ENCODE measurements at regions not wholly inside any gene's neighbourhood (a gene's known extent, or its start where the extent isn't known, plus 50 kb on each side); places are given as distances from the start of the nearest gene placed in this dataset.
"Not testable (repeated sequence)": the region's sequence is repeated elsewhere in the genome, so short reads cannot be mapped to it uniquely, and the experiment has no call there.

DNA sequence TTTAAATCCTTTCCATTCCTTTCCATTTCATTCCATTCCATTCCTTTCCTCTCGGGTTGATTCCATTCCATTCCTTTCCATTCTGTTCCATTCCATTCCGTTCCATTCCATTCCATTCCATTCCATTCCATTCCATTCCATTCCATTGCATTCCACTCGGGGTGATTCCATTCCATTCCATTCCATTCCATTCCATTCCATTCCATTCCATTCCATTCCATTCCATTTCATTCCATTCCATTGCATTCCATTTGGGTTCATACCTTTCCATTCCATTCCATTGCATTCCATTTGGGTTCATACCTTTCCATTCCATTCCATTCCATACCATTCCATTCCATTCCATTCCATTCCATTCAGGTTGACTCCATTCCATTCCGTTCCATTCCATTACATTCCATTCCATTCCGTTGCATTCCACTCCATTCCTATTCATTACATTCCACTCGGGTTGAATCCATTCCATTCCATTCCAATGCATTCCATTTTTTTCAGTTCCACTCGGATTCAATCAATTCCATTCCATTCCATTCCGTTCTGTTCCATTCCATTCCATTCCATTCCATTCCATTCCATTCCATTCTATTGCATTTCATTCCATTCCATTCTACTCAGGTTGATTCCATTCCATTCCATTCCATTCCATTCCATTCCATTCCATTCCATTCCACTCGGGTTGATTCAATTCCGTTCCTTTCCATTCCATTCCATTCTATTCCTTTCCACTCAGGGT is 164.4 kb downstream of the CWH43 start:
- DNase-seq (ENCODE audit: low spot score); intact Hi-C loops (cut with DNase I): not testable (repeated sequence)

DNA sequence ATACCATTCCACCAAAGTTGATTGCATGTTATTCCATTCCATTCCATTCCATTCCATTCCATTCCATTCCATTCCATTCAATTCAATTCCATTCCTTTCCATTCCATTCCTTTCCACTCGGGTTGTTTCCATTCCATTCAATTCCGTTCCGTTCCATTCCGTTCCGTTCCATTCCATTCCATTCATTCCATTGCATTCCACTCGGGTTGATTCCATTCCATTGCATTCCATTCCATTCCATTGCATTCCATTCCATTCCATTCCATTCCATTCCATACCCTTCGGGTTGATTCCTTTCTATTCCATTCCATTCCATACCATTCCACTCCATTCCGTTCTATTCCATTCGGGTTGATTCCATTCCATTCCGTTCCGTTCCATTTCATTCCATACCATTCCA is 166.9 kb downstream of the CWH43 start:
- intact Hi-C loops (cut with DNase I); DNase-seq (ENCODE audit: low spot score): not testable (repeated sequence)

DNA sequence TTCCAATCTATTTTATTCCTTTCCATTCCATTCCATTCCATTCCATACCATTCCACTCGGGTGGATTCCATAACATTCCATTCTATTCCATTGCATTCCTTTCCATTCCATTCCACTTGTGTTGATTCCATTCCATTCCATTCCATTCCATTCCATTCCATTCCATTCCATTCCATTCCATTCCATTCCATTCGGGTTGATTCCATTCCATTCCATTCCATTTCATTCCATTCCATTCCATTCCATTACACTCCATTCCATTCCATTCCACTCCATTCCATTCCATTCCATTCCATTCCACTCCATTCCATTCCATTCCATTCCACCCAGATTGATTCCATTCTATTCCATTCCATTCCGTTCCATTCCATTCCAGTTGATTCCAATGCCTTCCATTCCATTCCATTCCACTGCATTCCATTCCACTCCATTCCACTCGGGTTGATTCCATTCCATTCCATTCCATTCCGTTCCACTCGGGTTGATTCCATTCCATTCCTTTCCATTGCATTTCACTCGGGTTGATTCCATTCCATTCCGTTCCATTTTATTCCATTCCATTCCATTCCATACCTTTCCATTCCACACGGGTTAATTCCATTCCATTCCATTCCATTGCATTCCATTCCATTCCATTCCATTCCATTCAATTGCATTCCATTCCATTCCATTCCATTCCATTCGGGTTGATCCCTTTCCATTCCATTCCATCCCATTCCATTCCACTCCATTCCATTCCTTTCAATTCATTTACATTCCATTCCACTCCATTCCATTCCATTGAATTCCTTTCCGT is 168.4 kb downstream of the CWH43 start:
- intact Hi-C loops (cut with DNase I); DNase-seq (ENCODE audit: low spot score): not testable (repeated sequence)

DNA sequence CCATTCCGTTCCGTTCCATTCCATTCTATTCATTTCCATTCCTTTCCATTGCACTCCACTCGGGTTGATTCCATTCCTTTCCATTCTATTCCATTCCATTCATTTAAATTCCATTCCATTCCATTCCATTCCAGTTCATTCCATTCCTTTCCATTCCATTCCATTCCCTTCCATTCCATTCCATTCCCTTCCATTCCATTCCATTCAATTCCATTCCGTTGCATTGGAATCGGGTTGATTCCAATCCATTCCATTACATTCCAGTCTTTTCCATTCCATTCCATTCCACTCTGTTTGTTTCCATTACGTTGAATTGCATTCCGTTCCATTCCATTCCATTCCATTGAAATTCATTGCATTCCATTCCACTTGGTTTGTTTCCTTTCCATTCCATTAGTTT is 169.2 kb downstream of the CWH43 start:
- DNase-seq (ENCODE audit: low spot score); intact Hi-C loops (cut with DNase I): not testable (repeated sequence)

DNA sequence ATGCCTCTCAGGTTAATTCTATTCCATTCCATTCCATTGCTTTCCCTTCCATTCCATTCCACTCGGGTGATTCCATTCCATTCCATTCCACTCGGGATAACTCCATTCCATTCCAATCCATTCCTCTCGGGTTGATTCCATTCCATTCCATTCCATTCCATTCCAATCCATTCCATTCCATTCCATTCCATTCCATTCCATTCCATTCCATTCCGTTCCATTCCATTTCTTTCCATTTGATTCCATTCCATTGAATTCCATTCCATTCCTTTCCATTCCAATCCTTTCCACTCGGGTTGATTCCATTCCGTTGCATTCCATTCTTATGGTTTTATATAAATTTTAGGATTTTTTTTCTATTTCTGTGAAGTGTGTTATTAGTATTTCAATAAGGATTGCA is 170.2 kb downstream of the CWH43 start:
- intact Hi-C loops (cut with DNase I); DNase-seq (ENCODE audit: low spot score): not testable (repeated sequence)

DNA sequence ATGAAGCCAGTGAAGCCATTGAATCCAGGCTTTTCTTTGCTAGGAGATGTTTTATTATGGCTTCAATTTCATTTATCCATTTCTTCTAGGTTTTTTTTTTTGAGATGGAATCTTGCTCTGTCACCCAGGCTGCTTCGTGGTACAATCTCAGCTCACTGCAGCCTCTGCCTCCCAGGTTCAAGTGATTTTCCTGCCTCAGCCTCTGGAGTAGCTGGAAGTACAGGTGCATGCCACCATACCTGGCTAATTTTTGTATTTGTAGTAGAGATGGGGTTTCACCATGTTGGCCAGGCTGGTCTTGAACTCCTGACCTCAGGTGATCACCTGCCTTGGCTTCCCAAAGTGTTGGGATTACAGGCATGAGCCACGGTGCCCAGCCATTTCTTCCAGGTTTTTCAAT is 171.6 kb downstream of the CWH43 start:
- intact Hi-C loops (cut with DNase I); DNase-seq (ENCODE audit: low spot score): not testable (repeated sequence)

- intact Hi-C loops (cut with DNase I); DNase-seq (ENCODE audit: low spot score): not testable (repeated sequence)
Observed at GRCh38 chr4:49161111-49161541, 175.1 kb downstream of the CWH43 start.

- DNase-seq (ENCODE audit: low spot score); intact Hi-C loops (cut with DNase I): not testable (repeated sequence)
Observed at GRCh38 chr4:49164916-49165315, 178.8 kb downstream of the CWH43 start.

GRCh38 chr4:49177847-49178246 is 191.8 kb downstream of the CWH43 start:
- DNase-seq (ENCODE audit: low spot score); intact Hi-C loops (cut with DNase I): not testable (repeated sequence)

- intact Hi-C loops (cut with DNase I); DNase-seq (ENCODE audit: low spot score): not testable (repeated sequence)
Observed at GRCh38 chr4:49181088-49181487, 195.0 kb downstream of the CWH43 start.

- DNase-seq (ENCODE audit: low spot score); intact Hi-C loops (cut with DNase I): not testable (repeated sequence)
Observed at GRCh38 chr4:49211396-49212194, 225.5 kb downstream of the CWH43 start.

DNA sequence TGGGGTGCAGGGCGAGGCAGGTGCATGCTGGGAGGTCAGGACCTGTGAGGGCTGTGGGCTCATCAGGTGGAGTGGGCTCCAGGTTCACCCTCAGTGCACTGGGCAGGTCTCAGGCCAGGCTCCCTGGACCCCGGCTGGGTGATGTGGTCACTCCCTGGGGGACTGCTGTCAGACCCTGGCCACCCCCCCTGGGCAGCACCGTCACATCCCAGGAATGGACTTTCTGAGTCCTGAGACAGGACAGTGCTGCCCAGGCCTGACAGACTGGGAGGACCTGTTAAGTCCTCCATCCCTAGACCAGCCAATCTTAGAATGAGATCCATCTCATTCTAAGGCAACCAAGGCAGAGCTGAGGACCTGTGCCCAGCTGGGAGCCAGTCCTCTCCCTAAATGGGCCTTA is 227.2 kb downstream of the CWH43 start:
- intact Hi-C loops (cut with DNase I); DNase-seq (ENCODE audit: low spot score): not testable (repeated sequence)

DNA sequence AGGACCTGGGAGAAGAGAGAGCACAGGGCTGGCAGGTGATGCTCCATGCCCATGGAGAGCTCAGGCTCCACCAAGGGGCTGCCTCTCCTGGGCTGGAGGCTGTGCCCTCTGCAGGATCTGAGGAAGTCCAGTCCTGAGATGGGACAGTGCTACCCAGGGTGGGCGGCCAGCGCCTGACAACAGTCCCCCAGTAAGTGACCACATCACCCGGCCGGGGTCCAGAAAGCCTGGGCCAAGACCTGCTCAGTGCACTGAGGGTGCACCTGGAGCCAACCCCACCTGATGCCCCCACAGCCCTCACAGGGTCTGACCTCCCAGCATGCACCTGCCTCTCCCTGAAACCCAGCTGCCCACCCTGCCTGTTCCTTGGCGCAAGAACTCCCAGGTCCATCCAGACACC is 227.7 kb downstream of the CWH43 start:
- DNase-seq (ENCODE audit: low spot score); intact Hi-C loops (cut with DNase I): not testable (repeated sequence)

GRCh38 chr4:49214453-49215081 is 228.5 kb downstream of the CWH43 start:
- intact Hi-C loops (cut with DNase I); DNase-seq (ENCODE audit: low spot score): not testable (repeated sequence)

DNA sequence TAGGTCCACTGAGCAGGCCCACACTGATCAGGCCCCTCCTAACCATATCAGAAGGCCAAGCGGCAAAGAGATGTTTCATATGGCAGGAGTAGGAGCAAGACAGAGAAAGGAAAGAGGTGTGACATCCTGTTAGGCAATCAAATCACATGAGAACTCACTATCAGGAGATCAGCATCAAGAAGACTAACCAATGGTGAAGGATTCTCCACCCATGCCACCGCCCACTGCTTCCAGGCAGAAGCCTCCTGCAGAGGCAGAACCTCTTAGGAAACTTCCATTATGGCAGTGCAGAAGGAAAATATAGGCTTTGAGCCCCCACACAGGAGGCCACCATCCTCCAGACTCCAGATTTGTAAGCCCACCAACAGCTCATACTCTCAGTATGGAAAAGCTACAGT is 229.0 kb downstream of the CWH43 start:
- intact Hi-C loops (cut with DNase I): not testable (repeated sequence)

DNA sequence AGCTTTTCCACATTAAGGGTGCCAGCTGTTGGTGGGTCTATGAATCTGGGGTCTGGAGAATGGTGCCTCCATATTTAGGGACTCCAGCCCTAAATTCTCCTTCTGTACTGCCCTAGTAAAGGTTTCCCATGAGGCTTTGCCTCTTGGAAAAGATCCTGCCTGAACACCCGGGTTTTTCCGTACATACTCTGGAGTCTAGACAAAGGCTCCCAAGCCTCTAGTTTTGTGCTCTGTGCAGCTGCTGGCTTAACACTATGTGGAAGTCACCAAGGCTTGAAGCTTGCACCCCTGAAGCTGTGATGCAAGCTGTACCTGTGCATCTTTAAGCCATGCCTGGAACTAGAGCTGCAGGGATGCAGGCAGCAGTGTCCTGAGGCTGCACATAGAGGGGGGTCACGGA is 230.5 kb downstream of the CWH43 start:
- intact Hi-C loops (cut with DNase I); DNase-seq (ENCODE audit: low spot score): not testable (repeated sequence)

More for the DNA sequence above, 229.0 kb downstream of the CWH43 start:
- not testable (repeated sequence) for DNase-seq (ENCODE audit: low spot score)

- intact Hi-C loops (cut with DNase I): no loop called here
- DNase-seq (ENCODE audit: low spot score): no peak
Observed at GRCh38 chr4:49217492-49217891, 231.4 kb downstream of the CWH43 start.

- DNase-seq (ENCODE audit: low spot score); intact Hi-C loops (cut with DNase I): not testable (repeated sequence)
Observed at GRCh38 chr4:49218094-49218493, 232.0 kb downstream of the CWH43 start.

GRCh38 chr4:49218931-49219330 is 232.9 kb downstream of the CWH43 start:
- DNase-seq (ENCODE audit: low spot score); intact Hi-C loops (cut with DNase I): not testable (repeated sequence)

Measured in cardiac septum (tissue), 1 donor.